Hepatocyte (in vitro differentiated cells): ENCODE measurements at regions not wholly inside any gene's neighbourhood (a gene's known extent, or its start where the extent isn't known, plus 50 kb on each side); places are given as distances from the start of the nearest gene placed in this dataset.

ENCODE experiments used
- DNase-seq: peaks from one replicate; pipeline ENCODE4 v3.0.0-alpha.2; 2016; ENCODE audit warnings: low spot score
- H2AFZ ChIP-seq: fragments of 200-600 bp; sonication (generic); 2 replicates; pipeline ENCODE4 v1.6.0; 2016; ENCODE audit warnings: antibody characterized with exemption, mild to moderate bottlenecking
- H3K27ac ChIP-seq: fragments of 200-600 bp; sonication (generic); 2 replicates; pipeline ENCODE4 v1.5.1; 2016; ENCODE audit warnings: mild to moderate bottlenecking
- H3K27me3 ChIP-seq: fragments of 200-600 bp; sonication (generic); 2 replicates; pipeline ENCODE4 v1.6.1; 2016
- H3K36me3 ChIP-seq: fragments of 200-600 bp; sonication (generic); replicated peaks from 2 replicates; pipeline ENCODE4 v1.5.1; 2016; ENCODE audit warnings: low read depth; ENCODE audit not compliant: insufficient read depth
- H3K4me1 ChIP-seq: fragments of 200-600 bp; sonication (generic); 2 replicates; pipeline ENCODE4 v1.5.1; 2016; ENCODE audit warnings: mild to moderate bottlenecking, moderate library complexity; ENCODE audit not compliant: insufficient read depth
- H3K4me2 ChIP-seq: fragments of 200-600 bp; sonication (generic); 2 replicates; pipeline ENCODE4 v1.6.0; 2016
- H3K4me3 ChIP-seq: fragments of 200-600 bp; sonication (generic); 2 replicates; pipeline ENCODE4 v1.5.1; 2016; ENCODE audit warnings: mild to moderate bottlenecking
- H3K79me2 ChIP-seq: fragments of 200-600 bp; sonication (generic); 2 replicates; pipeline ENCODE4 v1.6.0; 2017; ENCODE audit warnings: mild to moderate bottlenecking
- H3K9me2 ChIP-seq: fragments of 200-600 bp; sonication (generic); replicated peaks from 2 replicates; pipeline ENCODE4 v1.6.0; 2017; ENCODE audit warnings: mild to moderate bottlenecking; ENCODE audit not compliant: insufficient read depth
- H3K9me3 ChIP-seq: fragments of 200-600 bp; sonication (generic); 2 replicates; pipeline ENCODE4 v1.5.1; 2016; ENCODE audit warnings: low read depth, mild to moderate bottlenecking
- H4K20me1 ChIP-seq: fragments of 200-600 bp; sonication (generic); 2 replicates; pipeline ENCODE4 v1.6.0; 2016; ENCODE audit warnings: mild to moderate bottlenecking; ENCODE audit not compliant: insufficient read depth, poor library complexity, severe bottlenecking
- CTCF ChIP-seq: fragments of 200-600 bp; sonication (generic); IDR thresholded peaks from 2 replicates; pipeline ENCODE4 v1.5.1; 2016; ENCODE audit warnings: antibody characterized with exemption, mild to moderate bottlenecking; ENCODE audit not compliant: poor library complexity
- EZH2 ChIP-seq: fragments of 200-600 bp; sonication (generic); IDR thresholded peaks from 2 replicates; pipeline ENCODE4 v1.6.1; 2016; ENCODE audit warnings: antibody characterized with exemption, mild to moderate bottlenecking, borderline replicate concordance
- EZH2phosphoT487 ChIP-seq: fragments of 200-600 bp; sonication (generic); IDR thresholded peaks from one replicate; pipeline ENCODE4 v1.6.1; 2018; ENCODE audit warnings: antibody characterized with exemption, mild to moderate bottlenecking, low read depth, moderate library complexity; ENCODE audit not compliant: unreplicated experiment, severe bottlenecking
- WGBS: methylation state at CpG from one replicate; pipeline ENCODE4 v1.1.6; 2016; ENCODE audit warnings: low lambda C conversion rate; ENCODE audit errors: missing lambda C conversion rate; 5-methylcytosine and 5-hydroxymethylcytosine counted together

- Histone ChIP-seq H3K79me2 (no peaks in the 10 kb centered on the region), H2AFZ (peak overlapping the region; percentile 20), H3K4me2 (no peak overlapping the region), H3K36me3 (no peaks in the 10 kb centered on the region), H3K27ac (no peak overlapping the region), H3K4me1 (no peaks in the 10 kb centered on the region), H3K9me2 (no peaks in the 10 kb centered on the region), H3K27me3 (no peaks in the 10 kb centered on the region), H4K20me1 (no peaks in the 10 kb centered on the region), H3K4me3 (no peak overlapping the region), H3K9me3 (no peaks in the 10 kb centered on the region)
- no peak for DNase-seq
- TF ChIP-seq EZH2phosphoT487 (no peak), EZH2 (no peak), CTCF (no peak)
- WGBS = 56% methylated on average over 1 of the region's 1 CpG
Measured at GRCh38 chr4:136863756-136864155, 668.5 kb downstream of the PCDH18 start.

- 64% methylated on average over 3 of the region's 3 CpGs for WGBS
- no peak overlapping the region for H2AFZ ChIP-seq
Measured at GRCh38 chr4:136862653-136863052, 669.6 kb downstream of the PCDH18 start.

GRCh38 chr4:136861091-136861490 lies 671.2 kb downstream of the PCDH18 start:
- Histone ChIP-seq H3K9me2 (no peaks in the 10 kb centered on the region), H4K20me1 (no peaks in the 10 kb centered on the region), H3K27me3 (no peaks in the 10 kb centered on the region), H3K4me2 (no peak overlapping the region), H3K4me3 (no peak overlapping the region), H3K36me3 (no peaks in the 10 kb centered on the region), H3K27ac (no peak overlapping the region), H2AFZ (no peak overlapping the region), H3K79me2 (no peaks in the 10 kb centered on the region), H3K9me3 (no peaks in the 10 kb centered on the region), H3K4me1 (no peaks in the 10 kb centered on the region)
- 44% methylated on average over 2 of the region's 2 CpGs for WGBS
- no peak for TF ChIP-seq CTCF
- TF ChIP-seq EZH2 = no peak
- TF ChIP-seq EZH2phosphoT487 = no peak
- DNase-seq = no peak

More at GRCh38 chr4:136862653-136863052, 669.6 kb downstream of the PCDH18 start:
- TF ChIP-seq EZH2phosphoT487 = no peak
- Histone ChIP-seq H3K9me2 (no peaks in the 10 kb centered on the region), H3K27me3 (no peaks in the 10 kb centered on the region), H3K4me3 (no peak overlapping the region), H3K79me2 (no peaks in the 10 kb centered on the region), H3K27ac (no peak overlapping the region), H3K36me3 (no peaks in the 10 kb centered on the region), H4K20me1 (no peaks in the 10 kb centered on the region), H3K9me3 (no peaks in the 10 kb centered on the region), H3K4me1 (no peaks in the 10 kb centered on the region), H3K4me2 (no peak overlapping the region)
- no peak for DNase-seq

GRCh38 chr4:136858903-136859302 lies 673.4 kb downstream of the PCDH18 start:
- Histone ChIP-seq H3K4me2 (no peak overlapping the region), H3K4me3 (no peak overlapping the region), H3K36me3 (no peaks in the 10 kb centered on the region), H3K4me1 (no peaks in the 10 kb centered on the region), H2AFZ (no peak overlapping the region), H3K9me2 (no peaks in the 10 kb centered on the region), H3K27me3 (no peaks in the 10 kb centered on the region), H3K27ac (no peak overlapping the region), H3K9me3 (no peaks in the 10 kb centered on the region), H3K79me2 (no peaks in the 10 kb centered on the region), H4K20me1 (no peaks in the 10 kb centered on the region)
- TF ChIP-seq EZH2 (no peak), CTCF (no peak), EZH2phosphoT487 (no peak)
- DNase-seq = no peak
